GM21529 (cell line): ENCODE measurements at regions not wholly inside any gene's neighbourhood (a gene's known extent, or its start where the extent isn't known, plus 50 kb on each side); places are given as distances from the start of the nearest gene placed in this dataset.

Source experiments
- ATAC-seq: cut with Tn5 transposase; IDR thresholded peaks from one replicate; pipeline ENCODE4 v1.9.1; 2021; ENCODE audit not compliant: unreplicated experiment

DNA sequence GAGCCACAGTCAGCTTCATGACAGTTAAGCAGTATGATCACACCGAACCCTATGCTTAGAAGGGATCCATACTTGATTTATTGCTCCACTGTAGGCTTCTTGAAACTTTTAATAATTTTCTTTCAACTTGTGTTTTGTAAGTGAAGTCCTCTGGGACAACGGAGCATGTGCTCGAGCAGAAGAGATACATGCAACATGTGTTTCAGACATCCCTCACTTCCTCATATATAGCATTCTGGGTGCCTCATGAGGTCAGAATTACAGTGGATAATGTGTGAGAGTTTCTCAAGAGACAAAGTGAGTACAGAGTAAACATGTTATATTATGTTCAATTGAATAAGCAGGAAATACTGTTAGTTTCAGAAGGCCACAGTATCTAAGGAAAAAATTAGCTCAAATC lies 893.2 kb downstream of the FAT4 start:
- no peak for ATAC-seq

DNA sequence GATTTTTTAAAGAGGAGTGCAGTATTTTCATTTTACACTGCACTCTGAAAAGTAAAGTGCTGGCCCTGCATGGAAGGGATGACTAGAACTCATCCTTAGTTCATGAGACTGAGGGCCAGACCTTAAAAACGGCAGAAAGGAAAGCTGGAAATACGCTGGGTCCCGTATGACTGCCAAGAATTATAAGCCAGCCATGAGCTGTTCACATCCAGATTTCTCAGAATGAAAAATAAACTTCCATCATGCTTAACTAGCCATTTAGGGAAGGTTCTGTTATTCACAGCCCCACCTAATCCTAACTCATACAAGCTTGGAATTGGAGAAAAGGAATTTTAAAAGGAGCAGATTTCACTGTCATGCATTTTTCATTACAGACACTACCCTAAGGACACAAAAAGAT lies 894.4 kb downstream of the FAT4 start:
- no peak for ATAC-seq

DNA sequence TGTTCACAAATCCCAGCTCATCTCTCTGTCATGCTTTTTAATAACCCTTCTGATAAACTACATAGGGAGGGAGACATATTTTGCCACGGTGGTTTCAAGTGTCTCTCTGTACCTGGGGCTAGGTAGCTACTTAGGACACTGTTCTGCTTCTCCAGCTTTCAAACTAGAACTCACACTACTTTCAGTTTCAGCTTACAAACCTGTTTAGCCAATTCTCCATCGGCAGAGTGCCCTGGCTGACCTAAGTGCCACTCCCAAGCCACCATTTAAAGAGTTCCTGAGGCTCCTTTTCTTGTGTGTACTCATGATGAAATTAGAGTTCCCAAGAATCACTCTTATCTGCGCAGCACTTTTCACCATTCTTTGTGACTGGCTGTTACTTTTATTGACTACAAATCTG lies 899.2 kb downstream of the FAT4 start:
- ATAC-seq = no peak

DNA sequence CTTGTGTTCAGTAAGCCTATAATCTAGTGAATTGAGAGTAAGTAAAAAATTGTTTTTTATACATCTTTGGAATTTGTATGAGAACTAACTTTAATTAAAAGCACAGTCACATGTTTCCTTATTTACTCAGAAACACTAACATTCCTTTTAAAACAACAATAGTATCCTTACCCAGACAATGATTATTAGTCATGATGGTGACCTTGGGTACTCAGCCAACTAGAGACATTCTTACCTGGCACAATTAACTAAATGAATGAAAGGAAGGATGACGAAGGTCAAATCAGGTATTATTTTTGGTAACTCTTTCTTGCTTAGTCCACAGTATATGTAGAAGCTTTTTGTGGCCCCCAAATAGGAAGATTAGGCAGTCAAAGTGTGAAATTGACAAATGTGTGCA lies 901.0 kb downstream of the FAT4 start:
- no peak for ATAC-seq

DNA sequence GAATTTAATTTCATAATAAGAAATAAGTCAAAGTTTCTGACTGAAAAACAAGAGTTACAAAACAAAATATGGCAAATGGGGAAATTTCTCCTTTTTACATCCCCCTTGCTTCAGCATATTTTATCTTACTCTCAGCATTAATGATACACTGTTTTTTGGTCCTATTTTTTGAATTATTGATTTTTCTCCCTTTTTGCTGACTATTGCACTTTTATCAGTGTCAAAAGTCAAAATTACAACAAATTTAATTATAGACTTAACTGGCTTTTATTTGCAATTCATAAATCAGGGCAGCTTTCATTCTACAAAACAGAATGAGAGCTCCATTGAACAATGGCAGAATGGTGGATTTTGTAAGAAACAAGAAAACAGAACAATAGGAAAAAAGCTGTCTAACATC lies 901.9 kb downstream of the FAT4 start:
- ATAC-seq = no peak

DNA sequence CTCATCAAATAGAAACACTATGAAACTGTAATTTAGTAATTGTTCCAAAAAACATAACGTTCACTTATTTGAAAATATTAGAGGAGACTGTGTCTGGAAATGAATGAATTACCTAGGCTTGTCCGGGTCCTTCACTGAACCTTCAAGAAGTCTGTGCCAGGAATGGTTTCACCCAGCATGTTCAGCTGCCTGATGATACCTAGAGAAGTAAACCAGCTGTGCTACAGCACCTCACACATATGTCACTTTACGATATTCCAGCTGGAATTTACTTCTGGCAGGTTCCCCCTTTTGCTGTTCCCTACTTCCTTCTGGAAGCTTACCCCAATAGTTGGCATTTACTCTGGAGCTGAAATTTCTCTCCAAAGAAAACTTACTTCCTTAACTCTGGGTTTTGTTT lies 906.5 kb downstream of the FAT4 start:
- no peak for ATAC-seq

DNA sequence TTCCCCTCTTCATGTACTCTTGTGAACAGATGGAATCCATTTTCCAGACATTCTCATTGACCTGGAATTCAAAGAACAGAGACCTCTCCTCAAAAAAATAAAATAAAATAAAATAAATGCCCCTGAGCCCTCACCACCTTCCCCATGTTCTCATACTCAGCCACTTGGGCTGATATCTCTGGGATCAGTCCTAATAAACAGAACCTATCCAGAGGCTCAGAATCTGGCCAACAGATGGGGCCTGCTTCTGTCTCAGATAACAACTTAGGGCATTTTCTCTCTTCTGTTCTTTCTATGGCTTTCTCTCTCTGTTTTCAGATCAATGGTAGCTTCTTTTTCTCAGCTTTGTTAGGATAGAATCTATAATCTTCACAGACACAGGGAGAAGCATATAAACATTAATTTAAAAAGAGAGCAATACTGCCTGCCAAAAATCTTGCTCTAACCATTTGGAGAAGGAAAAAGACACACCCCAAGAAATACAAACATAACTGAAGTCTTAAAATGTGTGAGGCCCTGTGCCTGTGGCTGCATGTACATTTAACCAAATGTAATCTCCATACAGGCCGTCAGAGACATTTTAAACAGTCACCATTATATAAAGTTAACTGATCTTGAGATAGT lies 907.1 kb downstream of the FAT4 start:
- no peak for ATAC-seq

DNA sequence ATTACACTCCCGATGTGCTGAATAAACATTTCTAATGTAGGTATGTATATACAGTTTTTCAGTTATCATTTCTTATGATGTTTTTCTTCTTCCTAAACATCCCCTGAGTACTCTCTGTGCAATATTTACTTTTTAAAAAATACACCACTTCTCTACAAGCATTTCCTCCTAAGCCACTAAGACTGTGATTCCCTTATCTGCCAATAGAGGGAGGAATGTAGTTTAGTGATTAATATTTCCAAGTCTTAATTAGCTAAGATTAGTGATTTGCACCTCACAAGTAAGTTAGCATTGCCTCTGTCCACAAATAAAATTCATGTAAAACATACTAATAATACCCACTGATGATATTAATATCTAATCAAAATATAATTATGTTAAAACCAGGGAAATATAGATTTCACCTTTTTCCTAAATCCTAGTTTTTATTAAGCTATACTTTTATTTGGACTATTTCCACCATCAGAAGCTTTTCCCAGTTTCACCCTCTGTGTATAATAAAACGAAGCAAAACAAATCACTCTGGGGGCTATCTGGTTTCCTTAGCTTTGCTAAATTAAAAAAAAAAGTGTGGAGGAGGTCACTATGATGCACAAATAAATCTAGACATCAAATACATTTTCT lies 909.1 kb downstream of the FAT4 start:
- peak; percentile 47 for ATAC-seq

DNA sequence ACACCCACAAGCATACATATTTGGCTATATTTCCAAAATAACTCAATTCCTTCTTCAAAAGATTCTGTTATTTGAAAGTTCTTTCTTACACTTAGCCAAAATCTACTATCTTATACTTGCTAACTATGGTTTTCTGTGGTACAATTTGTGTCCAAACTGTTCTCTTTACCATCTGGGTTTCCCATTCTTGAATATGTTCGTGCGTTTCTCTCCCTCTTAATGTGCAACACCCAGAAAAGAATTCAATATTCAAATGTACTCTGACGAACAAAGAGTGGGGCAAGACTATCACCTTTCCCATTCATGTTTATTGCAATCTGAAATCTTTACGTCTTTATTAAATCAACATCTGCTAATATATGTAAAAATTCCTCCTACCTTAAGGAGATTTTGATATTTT lies 912.7 kb downstream of the FAT4 start:
- no peak for ATAC-seq

DNA sequence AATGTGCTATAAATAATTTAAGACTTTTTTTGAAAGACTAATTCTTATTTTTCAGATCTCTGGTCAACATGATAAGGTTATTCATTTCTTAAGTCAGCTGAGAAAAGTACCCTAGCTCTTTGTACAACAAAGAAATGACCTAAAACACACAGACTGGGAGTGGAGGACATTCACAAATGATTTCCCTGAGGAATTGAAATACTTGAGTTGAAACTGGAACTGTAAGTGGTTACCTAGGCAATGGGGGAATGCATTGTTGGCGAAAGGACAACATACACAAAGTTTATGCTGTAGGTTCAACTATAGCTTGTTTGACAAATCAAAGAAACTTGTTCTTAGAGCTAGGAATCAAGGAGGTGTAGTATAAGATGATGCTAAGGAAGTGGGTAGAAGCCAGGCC lies 915.5 kb downstream of the FAT4 start:
- no peak for ATAC-seq

DNA sequence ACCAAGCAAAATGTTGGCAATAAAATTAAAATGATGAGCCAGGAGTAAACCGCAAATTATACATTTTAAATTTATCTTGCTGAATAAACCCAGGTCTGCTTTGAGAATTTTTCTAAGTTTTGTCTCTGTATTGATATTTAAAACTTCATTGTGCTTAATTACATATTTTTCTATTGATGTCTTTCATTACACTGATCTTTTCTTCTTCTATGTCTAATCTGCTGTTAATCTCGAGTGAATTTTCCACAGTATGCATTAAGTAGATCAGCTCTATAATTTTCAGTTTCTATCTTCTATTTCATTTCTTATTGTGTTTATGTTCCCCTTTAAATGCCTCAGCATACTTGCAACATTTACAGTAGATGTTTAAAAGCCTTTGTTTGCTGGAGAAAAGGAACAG lies 918.7 kb downstream of the FAT4 start:
- no peak for ATAC-seq

DNA sequence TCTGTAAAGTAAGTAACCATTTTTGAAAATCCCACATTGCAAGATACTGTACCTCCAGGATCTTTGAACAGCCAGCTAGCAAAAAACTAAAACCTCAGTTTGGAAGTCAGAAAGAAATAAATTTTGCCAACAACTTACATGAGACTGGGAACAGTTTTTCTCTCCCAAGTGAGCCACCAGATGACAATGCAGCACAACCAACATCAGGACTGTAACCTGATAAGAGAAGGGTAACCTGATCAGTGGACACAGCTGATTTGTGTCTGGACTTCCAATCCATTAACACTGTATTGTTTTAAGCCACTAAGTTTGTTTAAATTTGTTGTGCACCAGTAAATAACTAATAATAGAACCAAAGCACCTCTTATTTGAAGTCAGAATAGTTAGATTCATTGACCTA lies 923.3 kb downstream of the FAT4 start:
- ATAC-seq = no peak

DNA sequence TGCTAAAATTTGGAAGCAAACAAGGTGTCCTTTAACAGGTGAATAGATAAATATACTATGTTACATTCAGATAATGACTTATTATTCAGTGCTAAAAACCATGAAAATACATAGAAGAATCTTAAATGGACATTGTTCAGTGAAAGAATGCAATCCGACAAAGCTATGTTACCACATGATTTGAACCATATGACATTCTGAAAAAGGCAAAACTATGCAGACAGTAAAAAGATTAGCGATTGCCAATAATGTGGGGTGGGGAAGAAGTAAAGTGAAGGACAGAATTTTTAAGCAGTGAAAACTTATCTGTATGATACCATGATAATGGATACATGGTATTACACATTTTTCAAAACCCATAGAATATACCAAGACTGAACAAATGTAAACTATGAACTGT lies 926.9 kb downstream of the FAT4 start:
- no peak for ATAC-seq

DNA sequence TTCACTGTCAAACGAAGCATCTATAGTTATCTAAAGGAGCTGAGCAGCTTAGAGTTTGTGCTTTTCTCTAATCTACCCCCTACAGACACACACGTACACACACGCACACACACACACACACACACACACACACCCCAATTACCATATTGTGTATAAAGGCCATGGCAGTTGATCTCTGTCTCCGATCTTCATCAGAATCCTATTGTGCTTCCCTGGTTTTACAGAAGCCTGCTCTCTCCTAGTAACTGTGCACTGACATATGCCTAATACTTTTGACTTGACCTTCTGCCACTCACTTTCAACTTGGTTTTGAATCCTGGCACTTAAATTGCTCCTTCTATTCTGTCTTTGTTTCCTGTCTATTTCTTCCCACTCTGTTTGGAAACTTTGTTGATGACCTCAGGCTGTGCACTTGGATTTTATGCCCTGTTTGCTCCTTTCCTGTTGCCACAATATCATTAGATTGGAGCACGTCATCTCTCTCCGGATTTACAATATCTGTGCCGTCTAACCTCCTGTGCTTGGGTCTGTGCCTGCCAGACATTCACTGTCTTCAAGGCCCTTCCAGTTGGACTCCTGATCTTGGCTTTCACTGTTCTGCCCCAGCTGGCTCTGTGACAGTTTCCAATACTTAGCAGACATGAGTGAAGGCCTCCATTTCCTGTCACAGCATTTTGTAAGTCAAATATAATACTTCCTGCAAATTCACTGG lies 928.1 kb downstream of the FAT4 start:
- no peak for ATAC-seq

DNA sequence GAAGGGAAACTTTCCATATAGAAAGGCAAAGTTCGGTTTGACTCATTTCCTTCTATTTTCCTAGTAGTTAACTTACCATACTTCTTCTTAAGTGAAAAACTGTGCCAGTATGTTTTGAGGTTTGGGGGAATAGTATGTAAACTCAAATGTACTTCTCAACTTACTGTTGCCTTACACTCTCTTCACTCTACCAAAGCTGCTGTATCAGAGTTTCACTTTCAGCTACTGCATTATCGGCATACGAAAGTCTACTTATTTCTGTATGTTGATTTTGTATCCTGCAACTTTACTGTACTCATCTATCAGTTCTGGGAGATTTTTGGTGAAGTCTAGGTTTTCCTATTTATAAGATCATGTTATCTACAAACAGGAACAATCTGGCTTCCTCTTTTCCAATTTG lies 932.7 kb downstream of the FAT4 start:
- ATAC-seq = no peak

DNA sequence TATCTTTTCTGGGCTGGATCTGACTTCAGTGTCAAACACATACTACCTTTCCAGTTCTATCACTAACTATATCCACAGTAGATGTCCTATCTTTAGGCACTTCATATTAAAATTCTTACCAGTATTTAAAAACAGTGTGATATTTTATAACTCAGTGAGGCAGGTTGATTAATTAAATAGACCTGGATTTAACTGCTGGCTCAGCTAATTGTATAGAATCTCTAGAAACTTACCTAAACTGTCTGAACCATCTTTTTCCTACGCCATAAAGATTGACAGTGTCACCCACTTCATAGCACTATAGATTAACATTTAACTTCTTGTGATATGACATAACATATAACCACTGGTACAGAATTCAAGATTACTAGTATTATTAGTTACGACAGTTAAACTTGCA lies 935.3 kb downstream of the FAT4 start:
- ATAC-seq = no peak

DNA sequence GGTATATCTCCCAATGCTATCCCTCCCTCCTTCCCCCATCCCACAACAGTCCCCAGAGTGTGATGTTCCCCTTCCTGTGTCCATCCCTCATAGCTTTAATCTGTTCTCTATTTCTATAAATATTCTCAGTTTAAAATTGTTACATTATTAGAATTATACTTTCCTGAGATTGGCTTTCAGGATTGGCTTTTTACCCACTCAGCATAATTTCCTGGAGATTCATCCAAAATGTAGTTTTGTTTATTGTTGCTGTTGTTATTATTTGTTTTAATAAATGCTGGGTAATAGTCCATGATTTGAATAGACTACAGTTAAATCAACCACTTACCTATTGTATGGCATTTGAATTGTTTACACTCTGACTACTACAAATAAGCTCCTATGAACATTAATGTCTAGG lies 936.4 kb downstream of the FAT4 start:
- no peak for ATAC-seq

DNA sequence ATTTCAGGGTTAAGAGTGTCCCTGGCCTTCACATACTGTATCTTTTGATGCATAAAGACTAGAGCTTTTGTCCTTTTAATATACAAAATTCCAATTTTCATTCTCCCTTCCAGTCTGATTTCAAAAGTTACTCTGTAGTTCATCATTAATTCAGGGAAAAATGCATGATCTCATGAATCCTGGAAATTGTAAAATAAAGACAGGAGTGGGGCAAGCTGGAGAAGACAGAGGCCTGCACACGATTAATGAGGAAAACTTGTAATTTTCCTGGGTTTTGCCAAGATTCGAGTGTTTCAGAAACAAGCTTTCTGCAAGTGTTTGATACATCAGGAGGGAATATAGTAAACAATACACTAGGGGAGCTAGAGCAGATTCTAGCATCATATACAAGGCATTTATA lies 947.9 kb downstream of the FAT4 start:
- no peak for ATAC-seq

DNA sequence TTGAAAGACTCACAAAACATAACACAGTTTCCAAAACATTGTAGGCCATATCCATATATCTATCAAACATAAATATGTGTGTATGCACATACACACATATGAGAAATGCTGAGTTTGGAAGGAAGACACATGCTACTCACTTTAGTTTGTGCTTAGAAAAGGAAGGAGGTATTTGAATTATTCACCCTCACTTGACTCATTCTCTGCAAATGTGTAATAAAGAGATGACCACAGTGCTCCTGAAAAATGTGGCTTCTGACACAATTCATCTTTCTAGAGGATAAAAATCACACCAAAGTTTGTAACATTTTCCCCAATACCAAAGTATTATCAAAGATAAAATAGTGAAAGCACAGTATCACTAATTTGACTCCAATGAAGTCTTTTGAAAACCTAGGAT lies 950.1 kb downstream of the FAT4 start:
- no peak for ATAC-seq

DNA sequence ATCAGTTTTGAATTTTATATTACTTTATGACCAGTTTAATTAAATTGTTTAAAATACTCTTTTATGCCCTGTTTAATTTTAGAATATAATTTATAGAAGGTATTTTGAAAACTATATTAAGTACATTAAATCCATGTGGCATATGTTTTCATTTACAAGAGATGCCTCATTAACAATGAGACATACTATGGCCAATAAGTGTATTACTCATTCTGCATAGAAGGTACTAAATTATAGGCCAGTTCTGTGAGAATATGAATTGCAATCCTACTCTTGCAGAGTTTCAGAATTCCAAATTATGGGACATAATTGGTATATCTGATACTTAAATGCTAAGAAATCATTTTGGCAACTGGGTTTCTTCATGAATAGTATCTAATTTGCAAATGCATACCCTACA lies 951.1 kb downstream of the FAT4 start:
- ATAC-seq = no peak

DNA sequence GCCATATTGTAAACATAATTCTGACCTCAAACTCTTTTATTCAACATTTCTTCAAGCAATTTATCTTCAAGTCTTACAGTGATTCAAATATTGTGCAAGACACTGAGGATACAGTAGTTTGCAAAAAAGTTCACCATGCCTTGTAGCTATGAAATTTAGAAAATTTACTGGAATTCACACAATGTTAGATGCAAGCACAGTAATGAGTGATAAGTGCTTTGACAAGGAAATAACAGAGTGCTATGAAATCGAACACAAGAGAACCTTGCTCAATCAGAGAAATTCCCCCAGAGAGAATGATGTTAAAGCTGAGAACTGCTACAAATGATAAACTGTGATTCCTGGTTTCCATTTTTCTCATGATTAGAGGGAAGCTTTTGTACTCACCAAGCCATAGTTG lies 952.9 kb downstream of the FAT4 start:
- no peak for ATAC-seq

DNA sequence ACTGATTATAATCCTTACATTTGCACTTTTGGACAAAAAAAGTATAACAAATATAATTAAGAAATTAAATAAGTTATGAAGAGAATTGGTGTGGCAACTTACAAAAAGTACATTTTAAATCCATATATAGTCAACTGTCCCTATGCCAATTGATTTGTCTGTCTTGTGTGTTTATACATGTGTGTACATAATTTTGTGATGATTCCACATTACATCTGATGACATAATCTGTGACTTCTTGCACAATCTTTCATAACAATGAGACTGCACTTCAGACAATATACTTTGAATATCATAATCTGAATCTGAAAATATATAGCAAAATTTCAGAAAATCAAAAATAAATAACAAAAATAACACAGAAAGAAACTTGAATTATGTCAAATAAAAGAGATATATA lies 953.4 kb downstream of the FAT4 start:
- no peak for ATAC-seq

DNA sequence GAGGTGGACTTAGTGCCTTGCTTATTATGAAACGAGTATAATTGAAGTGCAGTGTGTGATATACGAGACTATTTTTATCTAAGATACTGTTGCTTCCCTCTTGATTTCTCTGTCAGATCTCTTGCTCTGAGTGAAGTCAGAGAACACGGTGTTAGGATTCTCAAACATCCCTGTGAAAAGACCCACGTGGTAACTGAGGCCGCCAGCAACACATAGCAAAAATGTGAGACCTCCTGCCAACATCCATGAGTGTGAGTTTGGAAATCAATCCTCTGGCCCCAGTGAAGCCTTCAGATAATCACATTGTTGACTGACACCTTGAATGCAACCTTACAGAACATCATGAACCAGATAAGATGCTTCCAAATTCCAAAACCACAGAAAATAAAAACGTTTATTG lies 954.4 kb downstream of the FAT4 start:
- ATAC-seq = no peak
